Neural cell (in vitro differentiated cells): ENCODE measurements at regions not wholly inside any gene's neighbourhood (a gene's known extent, or its start where the extent isn't known, plus 50 kb on each side); places are given as distances from the start of the nearest gene placed in this dataset.

Experiments
- H2AFZ ChIP-seq: fragments of 200-600, 300-800 bp; sonication (generic), shearing (Covaris generic); 2 replicates; pipeline ENCODE4 v1.6.0; 2014; ENCODE audit warnings: low read depth, mild to moderate bottlenecking, antibody characterized with exemption, low read length, moderate library complexity
- H3F3A ChIP-seq: fragments of 200-600 bp; shearing (Covaris generic); 2 replicates; pipeline ENCODE4 v1.6.1; 2016; ENCODE audit warnings: mild to moderate bottlenecking, moderate library complexity, mixed read lengths, antibody characterized with exemption, low read length; ENCODE audit not compliant: insufficient read depth, poor library complexity, severe bottlenecking
- H3K27ac ChIP-seq: fragments of 200-600, 300-800 bp; sonication (generic), shearing (Covaris generic); 2 replicates; pipeline ENCODE4 v1.5.1; 2014; ENCODE audit warnings: mild to moderate bottlenecking, low read length, moderate library complexity
- H3K27me3 ChIP-seq: fragments of 300-800, 200-600 bp; sonication (generic), shearing (Covaris generic); 2 replicates; pipeline ENCODE4 v1.6.0; 2014; ENCODE audit warnings: mild to moderate bottlenecking, low read depth, low read length, moderate library complexity; ENCODE audit not compliant: insufficient read depth
- H3K36me3 ChIP-seq: fragments of 300-800, 200-600 bp; sonication (generic), shearing (Covaris generic); 2 replicates; pipeline ENCODE4 v1.5.1; 2014; ENCODE audit warnings: mild to moderate bottlenecking, antibody characterized with exemption, low read length, moderate library complexity; ENCODE audit not compliant: insufficient read depth
- H3K4me2 ChIP-seq: fragments of 300-800, 200-600 bp; sonication (generic), shearing (Covaris generic); 2 replicates; pipeline ENCODE4 v1.6.0; 2014; ENCODE audit warnings: mild to moderate bottlenecking, low read length
- H3K4me3 ChIP-seq: fragments of 300-800, 200-600 bp; sonication (generic), shearing (Covaris generic); 2 replicates; pipeline ENCODE4 v1.5.1; 2014; ENCODE audit warnings: mild to moderate bottlenecking, low read length, moderate library complexity
- H3K79me2 ChIP-seq: fragments of 200-600 bp; shearing (Covaris generic); replicated peaks from 2 replicates; pipeline ENCODE4 v1.6.0; 2014; ENCODE audit warnings: mild to moderate bottlenecking, low read length, moderate library complexity; ENCODE audit not compliant: insufficient read depth
- H3K9ac ChIP-seq: fragments of 300-800, 200-600 bp; sonication (generic), shearing (Covaris generic); 2 replicates; pipeline ENCODE4 v1.6.1; 2016; ENCODE audit warnings: mild to moderate bottlenecking, low read length, mixed read lengths
- H3K9me2 ChIP-seq: fragments of 200-600 bp; shearing (Covaris generic); 2 replicates; pipeline ENCODE4 v1.6.1; 2016; ENCODE audit warnings: mild to moderate bottlenecking, low read length, mixed read lengths; ENCODE audit not compliant: insufficient read depth
- H3K9me3 ChIP-seq: fragments of 200-600, 300-800 bp; sonication (generic), shearing (Covaris generic); 2 replicates; pipeline ENCODE4 v1.6.1; 2016; ENCODE audit warnings: mild to moderate bottlenecking, mixed run types, low read length, moderate library complexity, mixed read lengths
- H4K20me1 ChIP-seq: fragments of 200-600 bp; shearing (Covaris generic); 2 replicates; pipeline ENCODE4 v1.6.1; 2016; ENCODE audit warnings: mild to moderate bottlenecking, mixed run types; ENCODE audit not compliant: insufficient read depth
- EP300 ChIP-seq: fragments of 450-650 bp; conservative IDR thresholded peaks from 2 replicates; pipeline ENCODE4 v1.6.1; 2014; ENCODE audit warnings: antibody characterized with exemption, mild to moderate bottlenecking, moderate library complexity; ENCODE audit not compliant: poor library complexity, severe bottlenecking
- EZH2 ChIP-seq: fragments of 200-600, 300-800 bp; shearing (Covaris generic), sonication (generic); IDR thresholded peaks from 2 replicates; pipeline ENCODE4 v1.6.1; 2014; ENCODE audit warnings: antibody characterized with exemption, low read length, borderline replicate concordance, mild to moderate bottlenecking; ENCODE audit not compliant: insufficient read depth, poor library complexity, severe bottlenecking
- MXI1 ChIP-seq: fragments of 450-650 bp; conservative IDR thresholded peaks from 2 replicates; pipeline ENCODE4 v1.6.1; 2014; ENCODE audit warnings: antibody characterized with exemption, mild to moderate bottlenecking; ENCODE audit not compliant: poor library complexity, severe bottlenecking
- POLR2AphosphoS5 ChIP-seq: IDR thresholded peaks from 2 replicates; pipeline ENCODE4 v1.6.1; 2012
- RAD21 ChIP-seq: fragments of 450-650 bp; conservative IDR thresholded peaks from 2 replicates; pipeline ENCODE4 v1.6.1; 2014; ENCODE audit warnings: antibody characterized with exemption, mild to moderate bottlenecking, moderate library complexity
- SMC3 ChIP-seq: fragments of 450-650 bp; conservative IDR thresholded peaks from 2 replicates; pipeline ENCODE4 v1.6.1; 2014; ENCODE audit warnings: antibody characterized with exemption, mild to moderate bottlenecking, moderate library complexity; ENCODE audit not compliant: poor library complexity
- TAF1 ChIP-seq: IDR thresholded peaks from 2 replicates; pipeline ENCODE4 v1.6.1; 2012; ENCODE audit warnings: low read depth
- TF ChIP-seq, protein P1 (sequence below): fragments of 450-650 bp; IDR thresholded peaks from 2 replicates; pipeline ENCODE4 v1.5.1; 2014; ENCODE audit warnings: antibody characterized with exemption, mild to moderate bottlenecking, moderate library complexity; ENCODE audit not compliant: poor library complexity, severe bottlenecking
- TF ChIP-seq, protein P2 (sequence below): IDR thresholded peaks from 2 replicates; pipeline ENCODE4 v1.6.1; 2012; ENCODE audit warnings: borderline replicate concordance

DNA sequence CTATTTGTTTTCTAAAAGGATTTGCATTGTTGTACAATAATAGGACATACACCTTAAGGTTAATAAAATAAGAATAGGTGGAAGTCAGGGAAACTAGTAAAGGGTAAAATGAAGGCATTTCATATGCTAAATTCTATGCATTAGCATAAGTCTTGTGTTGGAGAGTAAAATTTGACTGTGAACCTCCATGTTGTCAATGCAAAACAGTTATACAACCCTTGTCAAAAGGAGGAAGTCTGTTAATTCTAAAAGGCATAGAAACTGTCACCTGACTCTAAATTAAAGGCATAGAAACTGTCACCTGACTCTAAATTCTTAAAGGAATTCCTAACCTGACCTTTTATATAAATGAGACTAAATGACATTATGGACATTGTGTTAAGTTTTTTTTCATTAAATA, 291.8 kb downstream of the OLFM3 start:
- H3K9me3 ChIP-seq, result no peaks in the 10 kb centered on the region
- no peaks in the 10 kb centered on the region for H4K20me1 ChIP-seq
- H3K9ac ChIP-seq, result no peak overlapping the region
- H3K4me3 ChIP-seq, result no peak overlapping the region
- no peaks in the 10 kb centered on the region for H3K79me2 ChIP-seq
- no peaks in the 10 kb centered on the region for H3F3A ChIP-seq
- H3K4me2 ChIP-seq, result no peak overlapping the region
- H3K27me3 ChIP-seq, result no peaks in the 10 kb centered on the region
- no peaks in the 10 kb centered on the region for H3K9me2 ChIP-seq
- no peak overlapping the region for H2AFZ ChIP-seq
- TF ChIP-seq, protein P1, sequence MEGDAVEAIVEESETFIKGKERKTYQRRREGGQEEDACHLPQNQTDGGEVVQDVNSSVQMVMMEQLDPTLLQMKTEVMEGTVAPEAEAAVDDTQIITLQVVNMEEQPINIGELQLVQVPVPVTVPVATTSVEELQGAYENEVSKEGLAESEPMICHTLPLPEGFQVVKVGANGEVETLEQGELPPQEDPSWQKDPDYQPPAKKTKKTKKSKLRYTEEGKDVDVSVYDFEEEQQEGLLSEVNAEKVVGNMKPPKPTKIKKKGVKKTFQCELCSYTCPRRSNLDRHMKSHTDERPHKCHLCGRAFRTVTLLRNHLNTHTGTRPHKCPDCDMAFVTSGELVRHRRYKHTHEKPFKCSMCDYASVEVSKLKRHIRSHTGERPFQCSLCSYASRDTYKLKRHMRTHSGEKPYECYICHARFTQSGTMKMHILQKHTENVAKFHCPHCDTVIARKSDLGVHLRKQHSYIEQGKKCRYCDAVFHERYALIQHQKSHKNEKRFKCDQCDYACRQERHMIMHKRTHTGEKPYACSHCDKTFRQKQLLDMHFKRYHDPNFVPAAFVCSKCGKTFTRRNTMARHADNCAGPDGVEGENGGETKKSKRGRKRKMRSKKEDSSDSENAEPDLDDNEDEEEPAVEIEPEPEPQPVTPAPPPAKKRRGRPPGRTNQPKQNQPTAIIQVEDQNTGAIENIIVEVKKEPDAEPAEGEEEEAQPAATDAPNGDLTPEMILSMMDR, result no peak
- no peak for TF ChIP-seq EZH2
- no peak for TF ChIP-seq EP300
- TF ChIP-seq SMC3, result no peak
- TF ChIP-seq, protein P2, sequence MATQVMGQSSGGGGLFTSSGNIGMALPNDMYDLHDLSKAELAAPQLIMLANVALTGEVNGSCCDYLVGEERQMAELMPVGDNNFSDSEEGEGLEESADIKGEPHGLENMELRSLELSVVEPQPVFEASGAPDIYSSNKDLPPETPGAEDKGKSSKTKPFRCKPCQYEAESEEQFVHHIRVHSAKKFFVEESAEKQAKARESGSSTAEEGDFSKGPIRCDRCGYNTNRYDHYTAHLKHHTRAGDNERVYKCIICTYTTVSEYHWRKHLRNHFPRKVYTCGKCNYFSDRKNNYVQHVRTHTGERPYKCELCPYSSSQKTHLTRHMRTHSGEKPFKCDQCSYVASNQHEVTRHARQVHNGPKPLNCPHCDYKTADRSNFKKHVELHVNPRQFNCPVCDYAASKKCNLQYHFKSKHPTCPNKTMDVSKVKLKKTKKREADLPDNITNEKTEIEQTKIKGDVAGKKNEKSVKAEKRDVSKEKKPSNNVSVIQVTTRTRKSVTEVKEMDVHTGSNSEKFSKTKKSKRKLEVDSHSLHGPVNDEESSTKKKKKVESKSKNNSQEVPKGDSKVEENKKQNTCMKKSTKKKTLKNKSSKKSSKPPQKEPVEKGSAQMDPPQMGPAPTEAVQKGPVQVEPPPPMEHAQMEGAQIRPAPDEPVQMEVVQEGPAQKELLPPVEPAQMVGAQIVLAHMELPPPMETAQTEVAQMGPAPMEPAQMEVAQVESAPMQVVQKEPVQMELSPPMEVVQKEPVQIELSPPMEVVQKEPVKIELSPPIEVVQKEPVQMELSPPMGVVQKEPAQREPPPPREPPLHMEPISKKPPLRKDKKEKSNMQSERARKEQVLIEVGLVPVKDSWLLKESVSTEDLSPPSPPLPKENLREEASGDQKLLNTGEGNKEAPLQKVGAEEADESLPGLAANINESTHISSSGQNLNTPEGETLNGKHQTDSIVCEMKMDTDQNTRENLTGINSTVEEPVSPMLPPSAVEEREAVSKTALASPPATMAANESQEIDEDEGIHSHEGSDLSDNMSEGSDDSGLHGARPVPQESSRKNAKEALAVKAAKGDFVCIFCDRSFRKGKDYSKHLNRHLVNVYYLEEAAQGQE, result no peak
- no peak for TF ChIP-seq RAD21
- no peak for TF ChIP-seq MXI1
- TF ChIP-seq POLR2AphosphoS5, result no peak
- TF ChIP-seq TAF1, result no peak
- H3K27ac ChIP-seq, result no peak overlapping the region
- no peaks in the 10 kb centered on the region for H3K36me3 ChIP-seq

DNA sequence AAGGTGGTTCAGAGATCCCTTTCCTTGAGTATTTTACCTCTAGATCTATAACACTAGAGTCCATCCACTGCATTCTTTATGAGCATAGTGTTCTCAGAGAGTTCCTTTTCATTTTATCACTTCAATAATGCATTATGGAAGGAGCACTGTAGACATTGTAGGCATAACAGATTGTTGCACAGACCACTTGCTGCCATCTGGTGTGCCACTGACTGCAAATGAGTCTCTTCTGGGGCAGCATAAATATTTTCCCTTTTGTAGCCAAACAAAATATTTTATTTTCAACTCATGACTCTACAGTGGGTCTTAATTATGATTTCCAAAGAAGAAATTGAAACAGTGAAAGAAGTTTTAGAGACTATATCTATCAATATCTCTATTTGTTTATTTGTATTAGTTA, 290.4 kb downstream of the OLFM3 start:
- Histone ChIP-seq H3K9me3 (no peaks in the 10 kb centered on the region), H3K79me2 (no peaks in the 10 kb centered on the region), H3K4me3 (no peak overlapping the region), H3K9ac (no peak overlapping the region), H3F3A (no peaks in the 10 kb centered on the region), H4K20me1 (no peaks in the 10 kb centered on the region), H3K27ac (no peak overlapping the region), H3K4me2 (no peak overlapping the region), H3K9me2 (no peaks in the 10 kb centered on the region), H3K36me3 (no peaks in the 10 kb centered on the region), H2AFZ (no peak overlapping the region), H3K27me3 (no peaks in the 10 kb centered on the region)
- TF ChIP-seq, protein P2, result no peak
- TF ChIP-seq, protein P1, result no peak
- TF ChIP-seq MXI1, result no peak
- TF ChIP-seq EP300, result no peak
- TF ChIP-seq SMC3, result no peak
- TF ChIP-seq POLR2AphosphoS5, result no peak
- TF ChIP-seq RAD21, result no peak
- no peak for TF ChIP-seq TAF1
- no peak for TF ChIP-seq EZH2
